Pancreas (tissue), 10 donors: ENCODE measurements at regions not wholly inside any gene's neighbourhood (a gene's known extent, or its start where the extent isn't known, plus 50 kb on each side); places are given as distances from the start of the nearest gene placed in this dataset.

Experiments used
- ATAC-seq, 4 donors: fragments of 200-7000 bp; cut with Tn5 transposase; one replicate each; pipeline versions ENCODE4 v1.8.0 to v1.9.1; 2020; ENCODE audit warnings: mild to moderate bottlenecking in 4 of 4, moderate library complexity in 4 of 4
- DNase-seq, 6 donors: peaks; one replicate each; pipeline ENCODE4 v3.0.0-alpha.2; 2020
- FAIRE-seq: peaks from 2 replicates; lab custom pipeline; 2012; peaks lifted over from hg19 to GRCh38; lab: Jason Lieb, UNC
- H3K27ac ChIP-seq, 4 donors: fragments of 200-600 bp; sonication (generic); 1 replicate in 3 of 4; 2 replicates in 1 of 4; pipeline versions ENCODE4 v1.5.0 to v1.8.0; 2020
- H3K27me3 ChIP-seq, 4 donors: fragments of 200-600 bp; one replicate each; pipeline ENCODE4 v1.8.0; 2021
- H3K36me3 ChIP-seq, 3 donors: fragments of 200-600 bp; sonication (generic) in 1 of 3; one replicate each; pipeline versions ENCODE4 v1.5.0 to v1.8.0; 2020 to 2021
- H3K4me1 ChIP-seq, 3 donors: fragments of 200-600 bp; one replicate each; pipeline ENCODE4 v1.8.0; 2021
- H3K4me3 ChIP-seq, 4 donors: fragments of 200-600 bp; sonication (generic) in 2 of 4; one replicate each; pipeline versions ENCODE4 v1.5.0 to v1.8.0; 2020 to 2021
- H3K9me3 ChIP-seq, 4 donors: fragments of 200-600 bp; one replicate each; pipeline ENCODE4 v1.8.0; 2021
- CTCF ChIP-seq, 4 donors: fragments of 200-600 bp; sonication (generic) in 3 of 4; IDR thresholded peaks; one replicate each; pipeline versions ENCODE4 v1.5.0 to v1.8.0; 2021; ENCODE audit warnings: antibody characterized with exemption in 4 of 4
- whole genome bisulfite sequencing, 2 donors: extraction: QIAGEN DNeasy Blood & Tissue Kit; methylation state at CpG; one replicate each; pipeline ENCODE4 v1.1.7; 2013; 5-methylcytosine and 5-hydroxymethylcytosine counted together
- intact Hi-C, 3 donors: fragments of 100-400 bp; cut with DNase I; formaldehyde crosslinking; loops; one replicate each; pipeline versions ENCODE4 v1.11.1 to v1.14.2; 2022
- donor health status: healthy with polysubstance abuse.
- donor health status: DM: no; HTN: no; CAD: no; lungs with moderate emphysema.
- donor health status: DM: no; HTN: no; CAD: no.
- donor health status: control.
- donor health status: control.
- donor health status: Bipolar disorder and iron deficiency.
- donor health status: DM: yes; HTN: yes; CAD: no.
- donor health status: DM: no; HTN: no; CAD: no.
- donor health status: DM: no; HTN: no; CAD: no.
- donor health status: DM: yes; HTN: yes; CAD: no.

- ATAC-seq (no peak), DNase-seq (no peak), FAIRE-seq (no peak)
- 52 to 62% methylated on average over 6 of the region's 6 CpGs for WGBS, 2 donors
- Histone ChIP-seq H3K4me1 (no peaks in the 10 kb centered on the region), H3K27ac (no peak overlapping the region), H3K9me3 (no peaks in the 10 kb centered on the region), H3K27me3 (no peaks in the 10 kb centered on the region), H3K36me3 (no peaks in the 10 kb centered on the region), H3K4me3 (no peak overlapping the region)
- intact Hi-C loops: no loop called here
- no peak for TF ChIP-seq CTCF (IDR thresholded peaks at IDR 0.05)
Observed at GRCh38 chr18:41262688-41263087, 692.3 kb upstream of the PIK3C3 start.

- H3K9me3 ChIP-seq: no peaks in the 10 kb centered on the region
- DNase-seq (no peak), ATAC-seq (no peak), FAIRE-seq (no peak)
- no peak overlapping the region for H3K27ac ChIP-seq
- no peaks in the 10 kb centered on the region for H3K36me3 ChIP-seq
- no peaks in the 10 kb centered on the region for H3K4me1 ChIP-seq
- no peak overlapping the region for H3K4me3 ChIP-seq
- intact Hi-C loops: no loop called here
- WGBS, 2 donors: 56 to 70% methylated on average over 3 of the region's 3 CpGs
- TF ChIP-seq CTCF (IDR thresholded peaks at IDR 0.05): no peak
- H3K27me3 ChIP-seq: no peaks in the 10 kb centered on the region
Observed at GRCh38 chr18:41244591-41245037, 710.4 kb upstream of the PIK3C3 start.

GRCh38 chr18:41237317-41237716 lies 717.7 kb upstream of the PIK3C3 start:
- 60 to 76% methylated on average over 1 of the region's 1 CpG for WGBS, 2 donors
- Histone ChIP-seq H3K36me3 (no peaks in the 10 kb centered on the region), H3K4me3 (no peak overlapping the region), H3K27ac (no peak overlapping the region), H3K27me3 (no peaks in the 10 kb centered on the region), H3K9me3 (no peaks in the 10 kb centered on the region), H3K4me1 (no peaks in the 10 kb centered on the region)
- FAIRE-seq: no peak
- no peak for ATAC-seq
- intact Hi-C loops: no loop called here
- no peak for DNase-seq
- TF ChIP-seq CTCF (IDR thresholded peaks at IDR 0.05): no peak

GRCh38 chr18:41231681-41232080 lies 723.4 kb upstream of the PIK3C3 start:
- TF ChIP-seq CTCF (IDR thresholded peaks at IDR 0.05): no peak
- H3K36me3 ChIP-seq: no peaks in the 10 kb centered on the region
- H3K9me3 ChIP-seq: no peaks in the 10 kb centered on the region
- H3K4me3 ChIP-seq: no peak overlapping the region
- FAIRE-seq (no peak), DNase-seq (no peak), ATAC-seq (no peak)
- H3K27ac ChIP-seq: no peak overlapping the region
- H3K4me1 ChIP-seq: no peaks in the 10 kb centered on the region
- 54 to 71% methylated on average over 3 of the region's 3 CpGs for WGBS, 2 donors
- intact Hi-C loops: no loop called here
- H3K27me3 ChIP-seq: no peaks in the 10 kb centered on the region

GRCh38 chr18:41227993-41228392 lies 727.0 kb upstream of the PIK3C3 start:
- DNase-seq (no peak), FAIRE-seq (no peak), ATAC-seq (no peak)
- Histone ChIP-seq H3K36me3 (no peaks in the 10 kb centered on the region), H3K27ac (no peak overlapping the region), H3K9me3 (no peaks in the 10 kb centered on the region), H3K27me3 (no peaks in the 10 kb centered on the region), H3K4me3 (no peak overlapping the region), H3K4me1 (no peaks in the 10 kb centered on the region)
- no peak for TF ChIP-seq CTCF (IDR thresholded peaks at IDR 0.05)
- intact Hi-C loops: no loop called here
- WGBS, 2 donors: 24 to 38% methylated on average over 1 of the region's 1 CpG
